COR-L47 (cell line): ENCODE measurements at regions not wholly inside any gene's neighbourhood (a gene's known extent, or its start where the extent isn't known, plus 50 kb on each side); places are given as distances from the start of the nearest gene placed in this dataset.
A peak's percentile ranks its signal among the peaks of the same experiment; 100 is the strongest.
"Not testable (repeated sequence)": the region's sequence is repeated elsewhere in the genome, so short reads cannot be mapped to it uniquely, and the experiment has no call there.

ENCODE experiments used
- DNase-seq: peaks from one replicate; lab custom pipeline; 2025; lab: John Stamatoyannopoulos, UW

GRCh38 chr2:51888120-51888519 is 856.2 kb upstream of the NRXN1 start:
- no peak for DNase-seq

GRCh38 chr2:51881673-51882072 is 849.7 kb upstream of the NRXN1 start:
- DNase-seq, result no peak

GRCh38 chr2:51880153-51880552 is 848.2 kb upstream of the NRXN1 start:
- DNase-seq, result no peak

- no peak for DNase-seq
These were observed 834.4 kb upstream of the NRXN1 start for GRCh38 chr2:51866361-51866760.

- no peak for DNase-seq
These were observed 827.3 kb upstream of the NRXN1 start for GRCh38 chr2:51859260-51859659.

- DNase-seq, result no peak
These were observed 823.8 kb upstream of the NRXN1 start for GRCh38 chr2:51855683-51856082.

GRCh38 chr2:51846796-51847195 is 814.9 kb upstream of the NRXN1 start:
- no peak for DNase-seq

GRCh38 chr2:51846018-51846417 is 814.1 kb upstream of the NRXN1 start:
- DNase-seq, result no peak

- DNase-seq, result no peak
These were observed 812.7 kb upstream of the NRXN1 start for GRCh38 chr2:51844596-51844995.

GRCh38 chr2:51829477-51829876 is 797.5 kb upstream of the NRXN1 start:
- DNase-seq, result no peak

- DNase-seq, result no peak
These were observed 793.9 kb upstream of the NRXN1 start for GRCh38 chr2:51825823-51826222.

GRCh38 chr2:51813247-51813646 is 781.3 kb upstream of the NRXN1 start:
- no peak for DNase-seq

GRCh38 chr2:51812138-51812866 is 780.4 kb upstream of the NRXN1 start:
- no peak for DNase-seq

GRCh38 chr2:51810197-51810596 is 778.3 kb upstream of the NRXN1 start:
- DNase-seq, result no peak

GRCh38 chr2:51807229-51807628 is 775.3 kb upstream of the NRXN1 start:
- DNase-seq, result no peak

- DNase-seq, result peak; percentile 80
These were observed 763.4 kb upstream of the NRXN1 start for GRCh38 chr2:51795248-51795888.

- DNase-seq, result no peak
These were observed 759.6 kb upstream of the NRXN1 start for GRCh38 chr2:51791496-51791895.

- no peak for DNase-seq
These were observed 758.9 kb upstream of the NRXN1 start for GRCh38 chr2:51790854-51791253.

GRCh38 chr2:51789918-51790317 is 758.0 kb upstream of the NRXN1 start:
- no peak for DNase-seq

- DNase-seq, result no peak
These were observed 751.2 kb upstream of the NRXN1 start for GRCh38 chr2:51782921-51783765.

- no peak for DNase-seq
These were observed 749.8 kb upstream of the NRXN1 start for GRCh38 chr2:51781691-51782090.

- DNase-seq, result no peak
These were observed 748.4 kb upstream of the NRXN1 start for GRCh38 chr2:51780353-51780752.

- DNase-seq, result not testable (repeated sequence)
These were observed 747.8 kb upstream of the NRXN1 start for GRCh38 chr2:51779723-51780122.
